ENCODE measurements at regions not wholly inside any gene's neighbourhood (a gene's known extent, or its start where the extent isn't known, plus 50 kb on each side); places are given as distances from the start of the nearest gene placed in this dataset.
"Not testable (repeated sequence)": the region's sequence is repeated elsewhere in the genome, so short reads cannot be mapped to it uniquely, and the experiment has no call there.

DNA sequence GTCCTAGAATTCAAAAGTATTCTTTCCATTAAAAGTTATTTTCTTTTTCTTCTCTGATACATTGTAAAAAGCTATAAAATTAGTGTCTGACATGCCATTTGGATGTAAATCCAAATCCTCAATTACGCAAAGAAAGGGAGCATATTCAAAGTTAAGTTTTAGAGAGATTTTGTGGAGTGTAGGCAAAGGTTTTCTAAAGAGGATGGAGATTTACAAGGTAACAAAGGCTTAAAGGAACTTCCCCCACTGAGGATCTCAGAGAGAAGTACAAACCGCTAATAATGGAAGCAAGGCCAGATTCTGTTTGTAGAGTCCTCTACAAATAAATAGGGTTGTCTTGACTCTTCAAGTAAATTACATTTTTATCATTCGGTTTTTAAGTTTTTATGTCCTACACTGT, 91.0 kb upstream of the MAPK10 start:
- no peak for DNase-seq (ENCODE audit: low read depth)

DNA sequence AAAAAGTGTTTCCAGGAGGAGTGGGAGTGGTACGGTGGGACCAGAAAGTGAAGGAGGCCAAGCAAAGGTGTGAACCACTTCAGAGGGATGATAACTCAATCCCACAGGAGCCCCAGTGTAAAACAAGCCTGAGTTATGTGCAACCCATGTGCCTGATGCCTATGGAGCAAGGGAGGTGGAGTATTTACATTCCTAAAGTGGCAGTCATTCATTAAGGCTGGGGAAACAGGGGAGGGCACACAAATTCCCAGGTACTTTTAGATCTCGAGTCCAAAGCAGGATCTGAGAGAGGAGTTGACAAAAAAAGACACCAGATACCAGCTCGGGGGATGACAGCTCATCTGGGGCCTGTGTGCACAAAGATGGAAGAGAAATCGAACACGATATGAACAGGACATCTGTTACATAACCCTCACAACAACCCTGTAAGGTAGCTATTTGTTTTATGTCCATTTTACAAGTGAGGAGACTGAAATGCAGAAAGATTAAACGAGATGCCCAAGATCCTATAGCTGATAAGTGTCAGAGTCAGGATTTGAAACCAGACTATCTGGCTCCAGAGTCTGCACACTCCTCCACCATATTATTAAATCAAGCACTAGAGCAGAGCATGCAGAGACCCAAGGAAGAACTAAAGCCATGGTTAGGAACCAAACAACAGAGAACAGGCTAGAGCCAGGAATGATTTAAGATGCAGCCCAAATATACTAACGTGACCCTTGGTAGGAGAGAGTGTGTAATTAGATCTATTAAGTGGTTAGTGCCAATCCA, 91.9 kb upstream of the MAPK10 start:
- TF ChIP-seq CTCF (IDR thresholded peaks at IDR 0.05; ENCODE audit: insufficient read depth, low read depth, low read length, missing control alignments) = no peak
- no peak for DNase-seq (ENCODE audit: low read depth)
- no peak overlapping the region for H3K4me3 ChIP-seq (ENCODE audit: low read depth, low read length)

More for the DNA sequence above, 91.0 kb upstream of the MAPK10 start:
- H3K4me3 ChIP-seq (ENCODE audit: low read depth, low read length) = no peak overlapping the region
- no peak for TF ChIP-seq CTCF (IDR thresholded peaks at IDR 0.05; ENCODE audit: insufficient read depth, low read depth, low read length, missing control alignments)

GRCh38 chr4:86452422-86452891, 92.6 kb upstream of the MAPK10 start:
- H3K4me3 ChIP-seq (ENCODE audit: low read depth, low read length) = no peak overlapping the region
- DNase-seq (ENCODE audit: low read depth) = no peak
- TF ChIP-seq CTCF (IDR thresholded peaks at IDR 0.05; ENCODE audit: insufficient read depth, low read depth, low read length, missing control alignments) = no peak

DNA sequence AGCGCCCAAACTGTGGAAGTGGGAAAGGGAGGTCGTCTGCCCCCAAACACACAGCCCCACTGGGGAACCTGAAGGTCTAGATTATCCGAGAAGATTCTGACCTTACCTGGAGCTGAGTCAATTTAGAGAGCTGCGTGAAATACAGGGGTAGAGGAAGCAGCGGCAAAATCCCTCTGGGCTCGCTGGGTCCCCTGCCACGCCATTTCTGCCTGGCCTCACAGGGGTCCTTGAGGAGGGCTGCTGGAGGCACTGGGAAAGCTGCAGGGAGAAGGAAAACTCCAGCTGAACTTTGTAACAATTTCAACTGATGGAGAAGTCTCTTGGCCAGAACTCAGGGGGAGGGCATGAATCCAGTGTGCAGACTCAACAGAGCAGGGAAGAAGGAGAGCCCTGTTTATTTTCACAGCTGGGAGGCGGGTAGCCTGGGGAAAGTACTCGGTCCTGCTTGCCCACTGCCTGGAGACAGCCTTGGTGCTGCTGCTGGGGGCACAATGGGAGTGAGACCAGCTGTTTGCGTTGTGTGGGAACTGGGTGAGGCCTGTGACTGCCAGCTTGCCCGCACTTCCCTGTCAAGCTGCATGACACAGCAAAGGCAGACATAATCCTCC, 93.2 kb upstream of the MAPK10 start:
- H3K4me3 ChIP-seq (ENCODE audit: low read depth, low read length) = no peak overlapping the region
- no peak for DNase-seq (ENCODE audit: low read depth)
- TF ChIP-seq CTCF (IDR thresholded peaks at IDR 0.05; ENCODE audit: insufficient read depth, low read depth, low read length, missing control alignments) = no peak

- DNase-seq (ENCODE audit: low read depth); H3K4me3 ChIP-seq (ENCODE audit: low read depth, low read length): not testable (repeated sequence)
These were observed 93.8 kb upstream of the MAPK10 start for GRCh38 chr4:86453611-86454072.

DNA sequence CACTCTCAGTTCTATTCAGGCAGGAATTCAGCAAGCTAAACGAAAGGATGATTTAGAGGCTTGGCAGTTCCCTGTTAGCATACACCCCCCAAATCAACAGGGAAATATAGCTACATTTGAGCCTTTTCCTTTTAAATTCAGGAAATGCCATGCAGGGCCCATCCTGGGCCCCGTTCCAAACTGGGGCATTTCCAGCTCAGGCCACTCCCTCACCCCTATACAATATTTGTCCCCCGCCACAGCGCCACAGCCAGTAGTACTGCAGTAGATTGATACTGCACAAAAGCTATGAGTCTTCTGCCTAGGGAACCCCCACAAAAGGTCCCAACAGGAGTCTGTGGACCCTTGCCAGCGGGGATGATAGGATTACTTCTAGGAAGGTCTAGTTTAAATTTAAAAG, 102.0 kb upstream of the MAPK10 start:
- no peak for DNase-seq (ENCODE audit: low read depth)
- no peak overlapping the region for H3K4me3 ChIP-seq (ENCODE audit: low read depth, low read length)
- no peak for TF ChIP-seq CTCF (IDR thresholded peaks at IDR 0.05; ENCODE audit: insufficient read depth, low read depth, low read length, missing control alignments)

GRCh38 chr4:86472377-86473019, 112.6 kb upstream of the MAPK10 start:
- H3K4me3 ChIP-seq (ENCODE audit: low read depth, low read length) = no peak overlapping the region
- DNase-seq (ENCODE audit: low read depth) = no peak
- TF ChIP-seq CTCF (IDR thresholded peaks at IDR 0.05; ENCODE audit: insufficient read depth, low read depth, low read length, missing control alignments) = no peak

DNA sequence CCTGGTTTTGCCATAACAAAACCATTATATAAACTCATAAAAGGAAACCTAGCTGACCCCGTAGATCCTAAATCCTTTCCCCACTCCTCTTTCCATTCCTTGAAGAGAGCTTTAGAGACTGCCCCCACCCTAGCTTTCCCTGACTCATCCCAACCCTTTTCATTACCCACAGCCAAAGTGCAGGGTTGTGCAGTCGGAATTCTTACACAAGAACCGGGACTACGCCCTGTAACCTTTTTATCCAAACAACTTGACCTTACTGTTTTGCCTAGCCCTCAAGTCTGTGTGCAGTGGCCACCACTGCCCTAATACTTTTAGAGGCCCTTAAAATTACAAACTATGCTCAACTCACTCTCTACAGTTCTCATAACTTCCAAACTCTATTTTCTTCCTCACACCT, 116.0 kb upstream of the PTPN13 start:
- H3K4me3 ChIP-seq (ENCODE audit: low read depth, low read length); DNase-seq (ENCODE audit: low read depth): not testable (repeated sequence)

Measured in GM12865 (cell line).